HCEC 1CT (cell line): ENCODE measurements at regions not wholly inside any gene's neighbourhood (a gene's known extent, or its start where the extent isn't known, plus 50 kb on each side); places are given as distances from the start of the nearest gene placed in this dataset.

Experiments used
- DNase-seq: peaks from one replicate; pipeline ENCODE4 v3.0.0-alpha.2; 2017

DNA sequence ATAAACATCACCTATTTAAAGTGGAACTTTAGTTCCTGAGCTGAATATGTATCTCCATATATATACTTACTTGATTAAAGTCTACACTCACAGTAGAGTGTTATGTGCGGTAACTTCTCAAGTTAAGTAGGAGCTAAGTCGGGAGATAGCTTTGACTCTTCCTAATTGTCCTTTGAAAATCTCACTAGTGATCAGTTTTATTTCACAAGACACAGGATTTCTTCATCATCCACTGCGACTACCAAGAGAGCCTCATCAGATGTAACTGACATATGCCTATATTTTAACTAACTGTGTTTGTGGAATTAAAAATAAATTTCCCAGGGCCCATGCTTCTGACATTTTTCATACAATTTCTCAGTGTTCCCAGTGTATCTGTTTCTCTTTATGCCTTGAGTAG lies 1664.0 kb downstream of the EFNB2 start:
- no peak for DNase-seq

- no peak for DNase-seq
These were observed 1666.0 kb downstream of the EFNB2 start for GRCh38 chr13:104869501-104869900.

DNA sequence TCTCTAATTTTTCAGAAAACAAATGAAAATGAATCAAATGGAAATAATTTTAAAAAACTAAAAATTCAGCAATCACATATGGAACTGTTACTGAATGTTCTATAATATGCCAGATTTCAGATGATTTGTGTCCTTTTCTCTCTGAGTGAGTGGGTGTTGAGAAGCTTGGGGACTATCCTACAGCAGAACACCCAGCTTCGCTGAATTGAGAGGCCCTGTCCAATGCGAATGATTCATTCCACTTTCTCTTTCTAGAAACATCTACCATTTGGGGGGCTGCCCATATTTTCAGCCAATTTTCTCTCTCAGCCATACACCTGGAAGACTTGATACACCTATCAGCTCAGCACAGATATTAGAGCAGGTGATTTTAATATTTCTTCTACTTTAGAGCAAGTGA lies 1666.7 kb downstream of the EFNB2 start:
- no peak for DNase-seq

- no peak for DNase-seq
These were observed 1679.9 kb downstream of the EFNB2 start for GRCh38 chr13:104855581-104855980.

GRCh38 chr13:104854698-104855097 lies 1680.8 kb downstream of the EFNB2 start:
- DNase-seq = no peak

DNA sequence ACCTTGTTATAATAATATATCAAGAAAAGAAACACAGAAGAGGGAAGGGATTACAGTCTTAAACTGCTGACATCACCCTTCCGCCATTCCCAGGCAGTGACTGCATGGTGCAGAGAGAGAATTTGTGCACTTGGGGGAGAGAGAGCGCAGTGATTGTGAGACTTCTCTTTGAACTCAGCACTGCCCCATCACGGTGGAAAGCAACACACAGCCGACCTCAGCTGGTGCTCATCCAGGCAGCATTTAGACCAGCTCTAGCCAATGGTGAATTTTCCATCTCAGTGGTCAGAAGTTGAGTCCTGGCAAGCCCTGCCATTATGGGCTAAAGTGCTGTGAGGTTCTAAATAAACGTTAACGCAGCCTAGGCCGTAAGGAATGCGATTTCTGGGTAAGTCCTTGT lies 1681.5 kb downstream of the EFNB2 start:
- DNase-seq = no peak

- no peak for DNase-seq
These were observed 1687.5 kb downstream of the EFNB2 start for GRCh38 chr13:104847922-104848321.

GRCh38 chr13:104843401-104843800 lies 1692.1 kb downstream of the EFNB2 start:
- no peak for DNase-seq

- DNase-seq = no peak
These were observed 1694.4 kb downstream of the EFNB2 start for GRCh38 chr13:104841110-104841509.

- DNase-seq = no peak
These were observed 1697.7 kb downstream of the EFNB2 start for GRCh38 chr13:104837756-104838155.

DNA sequence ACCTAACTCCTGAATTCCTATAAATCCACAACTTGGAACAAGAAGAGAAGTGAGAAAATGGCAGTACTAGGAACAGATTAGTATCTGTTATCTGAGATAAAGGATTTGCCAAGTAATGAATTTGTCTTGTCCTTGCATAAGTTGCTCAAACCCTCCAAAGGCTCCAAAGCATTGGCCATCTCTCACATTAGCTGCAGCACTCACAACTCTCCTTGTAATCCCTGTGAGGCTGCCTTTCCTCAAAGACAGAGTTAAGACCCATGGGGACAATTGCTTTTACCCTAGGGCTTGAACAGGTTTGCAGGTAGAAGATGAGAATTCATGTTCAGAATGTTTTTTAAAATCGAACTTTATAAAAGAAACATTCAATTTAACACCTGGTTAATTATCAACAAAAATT lies 1702.2 kb downstream of the EFNB2 start:
- no peak for DNase-seq

DNA sequence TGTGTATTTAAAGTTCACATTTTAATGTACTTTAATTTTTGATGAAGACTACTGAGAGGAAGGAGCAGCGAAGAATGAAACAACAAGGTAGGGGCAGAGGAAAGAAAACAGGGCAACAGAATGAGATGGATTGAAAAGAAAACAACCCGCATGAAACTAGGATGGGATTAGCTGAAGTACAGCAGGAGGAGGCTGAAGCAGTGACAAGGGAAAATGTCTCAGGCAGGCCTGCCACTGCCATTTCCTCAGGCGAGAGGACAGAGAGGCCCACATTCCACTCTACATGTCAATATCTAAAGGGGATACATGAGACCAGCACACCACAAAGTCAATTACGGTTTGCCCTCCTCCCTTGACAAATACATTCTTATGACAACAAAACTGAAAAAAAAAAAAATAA lies 1703.2 kb downstream of the EFNB2 start:
- DNase-seq = no peak

GRCh38 chr13:104831831-104832230 lies 1703.6 kb downstream of the EFNB2 start:
- no peak for DNase-seq

- no peak for DNase-seq
These were observed 1711.8 kb downstream of the EFNB2 start for GRCh38 chr13:104823709-104824108.

GRCh38 chr13:104823071-104823470 lies 1712.4 kb downstream of the EFNB2 start:
- DNase-seq = no peak

- no peak for DNase-seq
These were observed 1718.2 kb downstream of the EFNB2 start for GRCh38 chr13:104817271-104817670.

DNA sequence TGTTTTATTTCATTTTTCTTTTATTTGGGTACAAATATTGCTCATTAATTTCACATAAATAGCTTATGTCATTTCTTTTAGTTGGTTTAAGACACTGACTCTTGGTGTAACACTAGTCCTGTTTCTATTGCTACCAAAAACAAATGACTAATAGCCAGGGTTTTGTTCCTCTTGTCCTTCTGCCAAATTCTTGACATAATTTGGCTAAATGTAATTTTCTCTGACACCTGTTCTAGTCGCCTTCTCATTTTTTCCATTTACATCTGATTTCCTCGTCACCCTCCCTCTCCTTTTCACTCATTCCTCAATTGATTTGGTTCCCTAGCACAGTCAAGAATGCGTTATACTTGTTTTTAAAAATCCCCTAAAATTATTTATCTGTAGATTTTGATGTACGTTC lies 1718.7 kb downstream of the EFNB2 start:
- no peak for DNase-seq

GRCh38 chr13:104810242-104810641 lies 1725.2 kb downstream of the EFNB2 start:
- no peak for DNase-seq

- DNase-seq = no peak
These were observed 1726.0 kb downstream of the EFNB2 start for GRCh38 chr13:104809483-104809882.

- DNase-seq = no peak
These were observed 1730.1 kb downstream of the EFNB2 start for GRCh38 chr13:104805346-104805745.

GRCh38 chr13:104799152-104799551 lies 1732.9 kb upstream of the SLC10A2 start:
- no peak for DNase-seq

DNA sequence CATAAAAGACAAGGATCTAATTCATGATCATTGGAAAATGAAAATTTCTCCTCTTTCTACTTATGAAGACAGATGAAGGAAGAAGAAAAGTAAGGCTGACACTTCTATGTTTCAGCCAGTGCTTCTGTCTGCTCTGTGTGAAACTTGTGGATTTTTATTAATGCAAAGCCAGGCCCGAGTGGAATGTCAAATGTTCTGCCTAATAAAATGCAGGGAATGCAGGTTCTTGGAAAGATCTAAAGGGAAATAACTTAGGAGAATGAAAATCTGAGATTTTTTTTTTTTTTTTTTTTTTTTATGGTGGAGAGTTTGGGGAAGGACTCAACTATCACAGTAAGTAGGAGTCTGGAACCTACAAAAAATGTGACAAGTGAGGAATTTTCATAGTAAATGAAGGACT lies 1732.3 kb upstream of the SLC10A2 start:
- no peak for DNase-seq

- DNase-seq = no peak
These were observed 1730.4 kb upstream of the SLC10A2 start for GRCh38 chr13:104796581-104796980.

DNA sequence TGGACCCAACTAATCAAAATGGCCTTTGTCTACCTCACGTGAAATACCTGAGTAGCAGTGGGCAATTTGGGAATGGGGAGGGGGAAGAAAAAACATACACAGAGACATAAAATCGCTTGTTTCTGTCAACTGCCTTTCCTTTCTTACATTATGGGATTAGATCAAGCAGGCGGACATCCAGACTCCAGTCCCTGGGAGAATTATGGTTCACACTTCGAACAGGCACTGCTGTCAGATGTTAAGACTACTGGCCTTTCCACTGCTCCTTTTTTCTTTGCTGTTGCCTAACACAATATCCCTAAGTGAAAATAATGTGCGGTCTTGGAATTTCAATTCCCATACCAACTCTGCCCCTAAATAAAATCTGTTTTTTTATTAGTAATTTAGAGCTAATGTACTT lies 1719.7 kb upstream of the SLC10A2 start:
- DNase-seq = no peak

DNA sequence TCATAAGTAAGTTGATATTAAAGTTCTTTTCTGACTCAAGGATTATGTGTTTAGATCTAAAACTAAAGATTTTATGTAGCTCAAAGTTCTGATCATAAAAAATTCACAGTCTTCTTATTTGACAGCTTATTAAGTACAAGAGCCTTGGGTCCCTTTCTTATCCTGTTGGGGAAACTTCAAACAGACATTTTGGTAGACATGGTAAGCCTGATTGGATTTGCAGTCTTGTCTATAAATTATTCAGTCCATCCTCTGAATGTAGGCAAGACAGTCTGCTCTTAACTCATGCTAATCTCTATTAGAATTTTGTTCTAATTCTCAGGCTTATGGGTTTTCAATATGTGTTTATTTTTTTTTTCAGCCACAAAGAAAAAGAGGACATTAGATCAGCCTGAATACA lies 1718.7 kb upstream of the SLC10A2 start:
- DNase-seq = no peak

DNA sequence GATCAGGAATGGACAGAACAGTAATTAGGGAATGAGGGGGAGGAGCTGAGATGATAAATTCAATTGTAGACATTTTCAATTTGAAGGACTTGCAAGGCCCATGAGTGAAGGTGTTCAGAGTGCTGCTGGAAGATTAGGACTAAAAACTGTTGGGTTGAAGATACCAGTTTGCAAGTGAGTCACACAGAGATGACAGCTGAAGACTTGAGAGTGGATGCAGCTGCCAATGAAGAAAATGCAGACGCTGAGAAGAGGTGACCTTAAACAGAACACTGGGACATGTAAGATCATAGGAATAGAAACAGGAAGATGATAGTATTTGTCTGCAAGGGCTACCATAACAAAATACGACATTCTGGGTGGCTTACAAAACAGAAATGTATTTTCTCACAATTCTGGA lies 1716.5 kb upstream of the SLC10A2 start:
- no peak for DNase-seq
